Fibroblast of mammary gland (primary cell): ENCODE measurements at regions not wholly inside any gene's neighbourhood (a gene's known extent, or its start where the extent isn't known, plus 50 kb on each side); places are given as distances from the start of the nearest gene placed in this dataset.
"Not testable (repeated sequence)": the region's sequence is repeated elsewhere in the genome, so short reads cannot be mapped to it uniquely, and the experiment has no call there.

Experiments
- DNase-seq: peaks from one replicate; pipeline ENCODE4 v3.0.0-alpha.2; 2010; ENCODE audit warnings: low read depth
- H3K4me3 ChIP-seq: 2 replicates; pipeline ENCODE4 v1.5.1; 2011; ENCODE audit warnings: low read depth, mild to moderate bottlenecking, low read length, moderate library complexity; ENCODE audit not compliant: control insufficient read depth

DNA sequence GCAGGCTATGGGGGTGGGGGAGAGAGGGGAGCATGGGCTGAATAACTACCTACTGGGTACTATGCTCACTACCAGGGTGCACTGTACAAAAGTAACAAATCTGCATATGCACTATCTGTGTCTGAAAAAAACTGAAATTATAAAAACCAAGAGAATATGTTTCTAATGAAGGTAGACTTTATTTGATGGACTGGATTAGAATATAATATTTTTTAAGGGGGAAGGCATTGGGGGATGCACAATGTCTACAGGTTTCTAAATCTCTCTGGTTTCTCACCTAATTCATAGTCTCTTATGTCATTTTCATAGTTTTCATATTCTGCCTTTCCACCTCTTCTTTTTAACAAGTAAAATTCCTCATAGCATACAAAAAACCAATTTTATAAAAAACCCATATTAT is 200.8 kb upstream of the C1QTNF3 start:
- not testable (repeated sequence) for DNase-seq
- H3K4me3 ChIP-seq: peak overlapping the region; percentile 8

- H3K4me3 ChIP-seq: peak overlapping the region; percentile 8
- peak; percentile 52 for DNase-seq
These were observed 201.4 kb upstream of the C1QTNF3 start for GRCh38 chr5:34244281-34245031.

DNA sequence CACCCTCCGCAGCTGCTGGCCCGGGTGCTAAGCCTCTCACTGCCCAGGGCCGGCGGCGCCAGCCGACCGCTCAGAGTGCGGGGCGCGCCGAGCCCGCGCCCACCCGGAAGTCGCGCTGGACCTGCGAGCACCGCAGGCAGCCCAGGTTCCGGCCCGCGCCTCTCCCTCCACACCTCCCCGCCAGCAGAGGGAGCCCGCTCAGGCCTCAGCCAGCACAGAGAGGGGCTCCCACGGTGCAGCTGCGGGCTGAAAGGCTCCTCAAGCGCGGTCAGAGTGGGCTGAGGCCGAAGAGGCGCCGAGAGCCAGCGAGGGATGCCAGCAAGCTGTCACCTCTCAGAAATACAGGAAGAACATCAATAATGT is 202.0 kb upstream of the C1QTNF3 start:
- not testable (repeated sequence) for H3K4me3 ChIP-seq
- peak; percentile 39 for DNase-seq

GRCh38 chr5:34245813-34246212 is 202.8 kb upstream of the C1QTNF3 start:
- DNase-seq: not testable (repeated sequence)
- peak overlapping the region; percentile 24 for H3K4me3 ChIP-seq

GRCh38 chr5:34258598-34258997 is 215.6 kb upstream of the C1QTNF3 start:
- DNase-seq, H3K4me3 ChIP-seq: not testable (repeated sequence)

GRCh38 chr5:34261020-34261419 is 218.0 kb upstream of the C1QTNF3 start:
- not testable (repeated sequence) for DNase-seq, H3K4me3 ChIP-seq

DNA sequence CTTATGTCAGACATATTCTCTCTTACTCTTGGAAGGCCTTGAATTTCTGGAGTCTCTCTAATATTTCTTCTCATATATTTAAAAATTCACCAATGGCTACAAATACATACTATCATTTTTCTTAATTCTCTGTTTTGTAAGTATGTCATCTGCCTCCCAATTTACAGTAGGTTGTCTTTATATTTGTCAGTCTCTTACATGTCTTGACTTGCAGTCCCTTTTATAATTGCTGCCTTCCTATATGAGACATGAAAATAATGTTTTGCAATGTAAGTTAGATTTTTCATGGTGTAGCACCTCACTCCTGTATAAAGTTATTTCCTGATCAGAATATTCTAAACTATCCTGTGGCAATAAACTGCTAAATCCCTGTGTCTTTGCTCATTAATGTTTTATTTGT is 223.1 kb upstream of the C1QTNF3 start:
- not testable (repeated sequence) for H3K4me3 ChIP-seq, DNase-seq

DNA sequence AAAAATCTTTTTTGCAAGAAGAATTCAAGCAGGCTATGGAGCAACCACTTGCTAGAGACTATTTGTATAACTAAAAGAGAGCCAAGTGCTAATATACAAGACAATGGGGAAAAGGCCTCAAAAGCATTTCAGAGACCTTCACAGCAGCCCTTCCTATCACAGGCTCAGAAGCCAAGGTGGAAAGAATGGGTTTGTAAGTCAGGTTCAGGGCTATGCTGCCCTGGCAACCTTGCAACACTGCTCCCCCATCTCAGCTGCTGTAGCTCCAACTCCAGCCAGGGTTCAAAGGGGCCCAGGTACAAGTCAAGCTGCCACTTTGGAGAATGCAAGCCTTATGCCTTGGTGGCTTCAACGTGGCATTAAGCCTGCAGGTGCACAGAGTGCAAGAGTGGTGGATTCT is 253.7 kb upstream of the C1QTNF3 start:
- DNase-seq, H3K4me3 ChIP-seq: not testable (repeated sequence)

GRCh38 chr5:34329201-34329600 is 286.2 kb upstream of the C1QTNF3 start:
- DNase-seq, H3K4me3 ChIP-seq: not testable (repeated sequence)

- DNase-seq, H3K4me3 ChIP-seq: not testable (repeated sequence)
These were observed 286.6 kb upstream of the C1QTNF3 start for GRCh38 chr5:34329611-34330108.

GRCh38 chr5:34331928-34332454 is 289.0 kb upstream of the C1QTNF3 start:
- not testable (repeated sequence) for H3K4me3 ChIP-seq, DNase-seq

- not testable (repeated sequence) for H3K4me3 ChIP-seq
- DNase-seq: peak; percentile 2
These were observed 296.5 kb upstream of the C1QTNF3 start for GRCh38 chr5:34339408-34340001.

DNA sequence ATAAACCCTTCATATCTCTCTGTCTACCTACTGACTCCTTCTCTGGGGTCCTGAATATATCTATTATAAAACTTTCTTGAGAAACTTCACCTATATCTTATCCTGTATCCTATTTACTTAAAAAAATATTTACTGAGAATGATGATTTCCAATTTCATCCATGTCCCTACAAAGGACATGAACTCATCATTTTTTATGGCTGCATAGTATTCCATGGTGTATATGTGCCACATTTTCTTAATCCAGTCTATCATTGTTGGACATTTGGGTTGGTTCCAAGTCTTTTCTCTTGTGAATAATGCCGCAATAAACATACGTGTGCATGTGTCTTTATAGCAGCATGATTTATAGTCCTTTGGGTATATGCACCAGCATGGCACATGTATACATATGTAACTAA is 301.7 kb upstream of the RAI14 start:
- DNase-seq, H3K4me3 ChIP-seq: not testable (repeated sequence)

DNA sequence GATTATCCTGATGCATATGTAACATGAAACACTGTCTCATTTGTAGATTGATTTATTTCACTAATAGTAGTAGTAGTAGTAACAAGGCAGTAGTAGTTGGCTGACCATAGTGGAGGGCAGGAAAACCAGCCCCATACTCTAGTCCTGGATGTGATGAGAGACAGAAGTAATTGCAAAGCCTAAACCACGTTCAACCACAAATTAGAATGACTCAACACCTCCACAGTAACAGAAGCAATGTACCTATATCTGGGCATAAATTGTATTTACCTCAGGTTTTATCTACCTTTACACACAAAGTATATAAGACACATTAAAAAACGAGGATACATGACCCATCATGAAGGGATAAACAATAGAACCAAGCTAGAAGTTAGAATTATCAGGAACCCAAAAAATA is 284.7 kb upstream of the RAI14 start:
- not testable (repeated sequence) for H3K4me3 ChIP-seq, DNase-seq

DNA sequence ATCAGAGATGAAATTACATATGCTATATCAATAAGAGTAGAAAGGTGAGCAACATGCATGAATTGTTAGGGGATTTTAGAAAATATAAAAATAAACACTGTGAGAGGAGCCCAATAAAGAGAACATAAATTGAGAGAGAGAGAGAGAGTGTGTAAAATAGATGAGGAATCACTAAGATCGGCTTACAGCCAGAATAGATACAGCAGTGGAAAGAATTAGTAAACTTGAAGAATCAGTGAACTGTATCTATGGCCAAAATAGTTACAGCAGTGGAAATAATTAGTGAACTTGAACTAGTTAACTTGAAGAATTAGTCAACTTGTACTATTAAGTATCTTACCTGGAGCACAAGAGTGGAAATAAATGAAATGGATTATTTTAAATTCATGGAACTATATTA is 284.3 kb upstream of the RAI14 start:
- not testable (repeated sequence) for DNase-seq, H3K4me3 ChIP-seq

GRCh38 chr5:34372739-34373138 is 283.4 kb upstream of the RAI14 start:
- not testable (repeated sequence) for DNase-seq, H3K4me3 ChIP-seq

DNA sequence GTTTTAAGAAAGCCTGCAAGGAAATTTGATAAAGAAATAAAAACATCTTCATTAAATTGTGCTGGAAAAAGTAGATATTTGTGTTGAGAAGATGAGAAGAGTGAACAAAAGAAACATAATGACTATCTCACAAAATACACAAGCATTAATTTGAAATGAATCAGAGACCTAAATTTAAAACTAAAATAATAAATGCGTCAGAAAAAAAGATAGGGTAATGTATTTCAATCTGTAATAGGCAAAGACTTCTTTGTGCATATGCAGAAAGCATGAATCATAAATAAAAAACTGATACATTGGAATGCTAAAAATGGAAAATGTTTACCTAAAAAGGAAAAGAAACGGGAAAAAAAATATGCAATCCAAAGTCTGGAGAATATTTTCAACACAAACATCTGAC is 278.5 kb upstream of the RAI14 start:
- not testable (repeated sequence) for H3K4me3 ChIP-seq, DNase-seq

DNA sequence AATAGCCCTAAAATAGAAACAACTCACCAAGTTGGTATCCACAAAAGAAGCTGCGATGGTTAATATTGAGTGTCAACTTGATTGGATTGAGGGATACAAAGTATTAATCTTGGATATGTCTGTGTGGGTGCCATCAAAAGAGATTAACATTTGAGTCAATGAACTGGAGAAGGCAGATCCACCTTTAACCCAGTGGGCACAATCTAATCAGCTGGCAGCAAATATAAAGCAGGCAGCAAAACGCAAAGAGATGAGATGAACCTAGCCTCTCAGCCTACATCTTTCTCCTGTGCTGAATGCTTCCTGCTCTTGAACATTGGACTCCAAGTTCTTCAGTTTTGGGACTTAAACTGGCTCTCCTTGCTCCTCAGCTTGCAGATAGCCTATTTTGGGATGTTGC is 277.6 kb upstream of the RAI14 start:
- not testable (repeated sequence) for H3K4me3 ChIP-seq, DNase-seq

DNA sequence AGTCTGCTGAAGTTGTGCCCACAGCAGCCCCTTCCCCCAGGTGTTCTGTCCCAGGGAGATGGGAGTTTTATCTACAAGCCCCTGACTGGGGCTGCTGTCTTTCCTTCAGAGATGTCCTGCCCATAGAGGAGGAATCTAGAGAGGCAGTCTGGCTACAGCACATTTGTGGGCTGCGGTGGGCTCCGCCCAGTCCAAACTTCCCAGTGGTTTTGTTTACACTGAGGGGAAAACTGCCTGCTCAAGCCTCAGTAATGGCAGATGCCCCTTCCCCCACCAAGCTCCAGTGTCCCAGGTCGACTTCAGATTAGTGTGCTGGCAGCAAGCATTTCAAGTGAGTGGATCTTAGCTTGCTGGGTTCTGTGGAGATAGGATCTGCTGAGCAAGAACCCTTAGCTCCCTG is 267.4 kb upstream of the RAI14 start:
- DNase-seq, H3K4me3 ChIP-seq: not testable (repeated sequence)
